GM20000 (cell line): ENCODE measurements at regions not wholly inside any gene's neighbourhood (a gene's known extent, or its start where the extent isn't known, plus 50 kb on each side); places are given as distances from the start of the nearest gene placed in this dataset.

Experiments used
- DNase-seq: peaks from one replicate; pipeline ENCODE4 v3.0.0; 2012; ENCODE audit warnings: low spot score
- CTCF ChIP-seq: IDR thresholded peaks from 2 replicates; pipeline ENCODE4 v1.5.1; 2012; ENCODE audit warnings: mild to moderate bottlenecking, control low read depth; ENCODE audit errors: extremely low read depth, missing control alignments

- TF ChIP-seq CTCF, result no peak
- DNase-seq, result no peak
These were observed 336.8 kb upstream of the TMEM132C start for GRCh38 chr12:127930122-127930521.

- DNase-seq, result no peak
- TF ChIP-seq CTCF, result no peak
These were observed 332.6 kb upstream of the TMEM132C start for GRCh38 chr12:127934409-127934808.

- DNase-seq, result no peak
- TF ChIP-seq CTCF, result no peak
These were observed 330.5 kb upstream of the TMEM132C start for GRCh38 chr12:127936463-127936862.

- no peak for TF ChIP-seq CTCF
- no peak for DNase-seq
These were observed 325.6 kb upstream of the TMEM132C start for GRCh38 chr12:127941332-127941731.

- no peak for DNase-seq
- TF ChIP-seq CTCF, result no peak
These were observed 324.0 kb upstream of the TMEM132C start for GRCh38 chr12:127942981-127943380.

- no peak for DNase-seq
- TF ChIP-seq CTCF, result no peak
These were observed 323.3 kb upstream of the TMEM132C start for GRCh38 chr12:127943481-127944210.

GRCh38 chr12:127944211-127944899 is 322.6 kb upstream of the TMEM132C start:
- TF ChIP-seq CTCF, result no peak
- no peak for DNase-seq
